ENCODE measurements at regions not wholly inside any gene's neighbourhood (a gene's known extent, or its start where the extent isn't known, plus 50 kb on each side); places are given as distances from the start of the nearest gene placed in this dataset.

DNA sequence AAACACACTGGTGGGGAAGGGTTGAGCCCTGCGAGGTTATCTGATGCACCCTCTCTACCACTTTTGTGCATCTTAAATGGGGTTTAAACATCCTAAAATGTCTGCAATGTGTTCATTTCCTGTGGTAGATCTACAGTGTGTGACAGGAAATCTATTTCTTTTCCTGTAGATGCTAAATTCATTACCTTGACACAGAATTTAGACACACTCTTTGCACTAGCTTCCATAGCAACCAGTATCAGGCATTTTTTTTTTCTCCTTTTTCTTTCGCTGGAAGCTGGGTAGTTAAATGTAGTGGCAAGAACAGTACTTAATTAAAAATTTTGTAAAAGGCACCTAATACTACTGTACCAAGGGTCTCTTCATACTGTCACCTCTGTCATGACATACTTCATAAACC is 141.1 kb downstream of the RFPL4B start:
- TF ChIP-seq, protein P1, sequence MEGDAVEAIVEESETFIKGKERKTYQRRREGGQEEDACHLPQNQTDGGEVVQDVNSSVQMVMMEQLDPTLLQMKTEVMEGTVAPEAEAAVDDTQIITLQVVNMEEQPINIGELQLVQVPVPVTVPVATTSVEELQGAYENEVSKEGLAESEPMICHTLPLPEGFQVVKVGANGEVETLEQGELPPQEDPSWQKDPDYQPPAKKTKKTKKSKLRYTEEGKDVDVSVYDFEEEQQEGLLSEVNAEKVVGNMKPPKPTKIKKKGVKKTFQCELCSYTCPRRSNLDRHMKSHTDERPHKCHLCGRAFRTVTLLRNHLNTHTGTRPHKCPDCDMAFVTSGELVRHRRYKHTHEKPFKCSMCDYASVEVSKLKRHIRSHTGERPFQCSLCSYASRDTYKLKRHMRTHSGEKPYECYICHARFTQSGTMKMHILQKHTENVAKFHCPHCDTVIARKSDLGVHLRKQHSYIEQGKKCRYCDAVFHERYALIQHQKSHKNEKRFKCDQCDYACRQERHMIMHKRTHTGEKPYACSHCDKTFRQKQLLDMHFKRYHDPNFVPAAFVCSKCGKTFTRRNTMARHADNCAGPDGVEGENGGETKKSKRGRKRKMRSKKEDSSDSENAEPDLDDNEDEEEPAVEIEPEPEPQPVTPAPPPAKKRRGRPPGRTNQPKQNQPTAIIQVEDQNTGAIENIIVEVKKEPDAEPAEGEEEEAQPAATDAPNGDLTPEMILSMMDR (IDR thresholded peaks at IDR 0.05), result no peak
- Histone ChIP-seq H3K4me3 (no peak overlapping the region), H3K27me3 (ENCODE audit: low read depth) (no peaks in the 10 kb centered on the region), H3K36me3 (no peaks in the 10 kb centered on the region), H3K27ac (no peak overlapping the region), H3K4me1 (no peaks in the 10 kb centered on the region), H3K9me3 (no peaks in the 10 kb centered on the region)
- intact Hi-C loops (cut with DNase I), result no loop called here
- no peak for ATAC-seq
- no peak for DNase-seq

DNA sequence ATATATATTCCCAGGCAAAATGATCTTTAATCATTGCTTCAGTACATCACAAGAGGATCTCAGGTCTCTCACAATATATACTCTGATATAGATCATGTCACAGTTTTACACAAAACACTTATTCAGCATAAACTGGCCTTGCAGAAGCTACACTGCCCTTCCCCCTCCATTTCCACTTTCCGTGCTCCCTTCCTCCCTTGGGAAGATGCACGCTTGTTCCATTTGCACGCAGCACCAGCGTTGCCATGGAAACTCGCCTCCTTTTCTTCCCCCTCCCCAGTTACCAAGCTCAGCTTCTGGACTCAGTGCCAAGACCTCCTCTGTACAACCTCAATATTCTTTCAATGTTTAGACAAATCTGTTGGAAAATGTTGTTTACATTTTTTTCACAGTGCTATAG is 154.6 kb downstream of the RFPL4B start:
- H3K4me1 ChIP-seq, result no peaks in the 10 kb centered on the region
- TF ChIP-seq, protein P1 (IDR thresholded peaks at IDR 0.05), result no peak
- no peak for ATAC-seq
- H3K36me3 ChIP-seq, result no peaks in the 10 kb centered on the region
- no peaks in the 10 kb centered on the region for H3K27me3 ChIP-seq (ENCODE audit: low read depth)
- H3K9me3 ChIP-seq, result no peaks in the 10 kb centered on the region
- no peak overlapping the region for H3K27ac ChIP-seq
- intact Hi-C loops (cut with DNase I), result no loop called here
- no peak for DNase-seq
- no peak overlapping the region for H3K4me3 ChIP-seq

DNA sequence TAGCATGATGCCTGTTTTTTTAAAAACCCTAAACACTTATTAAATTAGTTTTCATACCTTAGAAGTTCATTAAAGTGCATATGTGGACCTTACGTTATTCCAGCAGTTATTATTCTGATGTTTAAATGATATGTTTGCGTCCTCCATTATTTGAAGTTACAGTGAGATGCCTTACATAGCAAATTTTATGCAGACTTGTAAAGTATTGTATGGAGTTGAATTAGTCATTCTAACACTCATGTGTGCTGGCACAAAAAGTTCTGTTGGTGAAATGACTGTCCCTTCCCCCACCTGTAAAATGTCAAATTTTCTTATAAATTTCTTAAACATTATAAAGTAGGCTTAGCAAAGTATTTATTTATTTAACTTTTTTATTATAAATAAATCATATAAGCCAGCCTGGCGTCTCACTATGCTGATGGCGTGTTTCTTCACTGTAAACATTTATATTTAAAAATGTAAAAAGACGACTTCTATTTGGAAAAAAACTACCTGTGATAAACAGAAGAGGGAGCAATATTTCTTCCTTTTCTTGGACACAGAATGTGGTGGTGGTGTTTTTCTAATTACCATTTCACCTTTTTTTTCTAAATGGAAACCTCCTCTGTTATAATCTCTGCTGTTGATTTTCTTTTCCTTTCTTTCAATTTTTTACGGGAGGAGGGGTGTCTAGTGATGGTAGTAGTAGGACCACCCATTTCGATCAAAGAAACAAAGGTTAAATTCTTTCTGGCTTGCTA is 155.4 kb downstream of the RFPL4B start:
- no peaks in the 10 kb centered on the region for H3K36me3 ChIP-seq
- H3K27me3 ChIP-seq (ENCODE audit: low read depth), result no peaks in the 10 kb centered on the region
- no peaks in the 10 kb centered on the region for H3K9me3 ChIP-seq
- H3K27ac ChIP-seq, result no peak overlapping the region
- TF ChIP-seq, protein P1 (IDR thresholded peaks at IDR 0.05), result no peak
- no peaks in the 10 kb centered on the region for H3K4me1 ChIP-seq
- ATAC-seq (no peak), DNase-seq (no peak)
- intact Hi-C loops (cut with DNase I), result no loop called here
- no peak overlapping the region for H3K4me3 ChIP-seq

DNA sequence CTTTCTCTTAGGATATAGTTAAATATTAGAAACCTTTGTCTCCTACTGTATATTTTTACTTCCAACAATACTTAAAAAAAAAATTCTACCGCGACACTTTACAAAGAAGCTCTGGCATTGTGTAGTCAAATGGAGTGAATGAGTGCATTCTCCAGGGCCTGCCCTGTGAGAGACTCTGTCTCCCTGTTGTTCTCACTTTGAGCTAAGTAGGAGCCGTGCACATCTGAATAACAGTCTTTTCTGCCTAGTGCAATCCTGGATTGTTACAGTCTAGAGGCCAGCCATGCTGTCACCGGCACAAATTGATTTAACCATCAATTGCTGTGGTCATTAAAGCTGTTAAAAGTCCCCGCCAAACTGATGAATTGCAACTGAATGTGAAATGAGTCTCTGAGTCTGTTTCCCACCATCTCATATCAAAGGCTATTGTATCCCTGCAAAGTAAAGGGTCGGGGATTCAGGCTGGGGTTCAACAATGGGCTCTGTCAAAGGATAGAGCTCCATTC is 156.0 kb downstream of the RFPL4B start:
- TF ChIP-seq, protein P1 (IDR thresholded peaks at IDR 0.05), result no peak
- DNase-seq (no peak), ATAC-seq (no peak)
- Histone ChIP-seq H3K27me3 (ENCODE audit: low read depth) (no peaks in the 10 kb centered on the region), H3K27ac (no peak overlapping the region), H3K36me3 (no peaks in the 10 kb centered on the region), H3K4me3 (no peak overlapping the region), H3K4me1 (no peaks in the 10 kb centered on the region), H3K9me3 (no peaks in the 10 kb centered on the region)
- intact Hi-C loops (cut with DNase I), result no loop called here

DNA sequence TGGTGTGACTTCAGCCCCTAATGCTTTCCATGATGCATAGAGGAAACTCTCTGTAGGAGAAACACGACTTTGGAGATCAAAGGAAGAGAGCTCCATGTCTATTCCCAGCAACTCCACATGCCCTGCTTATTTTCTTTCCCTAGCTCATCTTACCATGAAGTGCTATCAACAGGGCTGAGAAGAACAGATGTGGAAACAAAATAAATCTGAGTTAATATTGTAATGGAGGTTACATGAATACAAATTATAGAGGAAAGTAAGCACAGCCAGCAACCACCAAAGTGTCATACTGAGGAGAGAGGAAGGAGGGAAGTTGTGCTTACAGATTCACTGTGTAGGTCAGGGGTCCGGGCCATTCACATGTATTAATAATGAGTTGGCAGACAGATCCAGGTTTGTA is 157.5 kb downstream of the RFPL4B start:
- TF ChIP-seq, protein P1 (IDR thresholded peaks at IDR 0.05), result no peak
- no peaks in the 10 kb centered on the region for H3K36me3 ChIP-seq
- intact Hi-C loops (cut with DNase I), result no loop called here

More for the DNA sequence above, 157.5 kb downstream of the RFPL4B start:
- ATAC-seq, result no peak
- H3K27ac ChIP-seq, result no peak overlapping the region
- no peak for DNase-seq
- no peaks in the 10 kb centered on the region for H3K9me3 ChIP-seq
- no peaks in the 10 kb centered on the region for H3K27me3 ChIP-seq (ENCODE audit: low read depth)
- H3K4me3 ChIP-seq, result no peak overlapping the region
- no peaks in the 10 kb centered on the region for H3K4me1 ChIP-seq
